HL-60 (cell line): ENCODE measurements at regions not wholly inside any gene's neighbourhood (a gene's known extent, or its start where the extent isn't known, plus 50 kb on each side); places are given as distances from the start of the nearest gene placed in this dataset.

Experiments used
- DNase-seq, 2 experiments: peaks; one replicate each; pipeline ENCODE4 v3.0.0-alpha.2; 2010 to 2020; ENCODE audit warnings: low read depth in 1 of 2, low spot score in 1 of 2
- H3K27ac ChIP-seq: fragments of 250-450 bp; sonication (Bioruptor Pico); replicated peaks from 2 replicates; pipeline ENCODE4 v1.5.1; 2020; ENCODE audit warnings: mild to moderate bottlenecking, moderate library complexity
- H3K27me3 ChIP-seq: fragments of 250-450 bp; sonication (Bioruptor Pico); 2 replicates; pipeline ENCODE4 v1.5.1; 2021; ENCODE audit warnings: mild to moderate bottlenecking, moderate library complexity; ENCODE audit not compliant: insufficient read depth, poor library complexity, severe bottlenecking
- H3K4me3 ChIP-seq: replicated peaks from 2 replicates; pipeline ENCODE4 v1.5.1; 2011; ENCODE audit warnings: mild to moderate bottlenecking, control low read depth, low read length; ENCODE audit not compliant: insufficient read depth
- GABPA ChIP-seq: IDR thresholded peaks from 2 replicates; pipeline ENCODE4 v1.6.1; 2012; ENCODE audit warnings: low read depth
- POLR2AphosphoS5 ChIP-seq: IDR thresholded peaks from 2 replicates; pipeline ENCODE4 v1.6.1; 2012; ENCODE audit warnings: low read depth
- SPI1 ChIP-seq: IDR thresholded peaks from 2 replicates; pipeline ENCODE4 v1.6.1; 2012; ENCODE audit warnings: low read depth, mild to moderate bottlenecking, borderline replicate concordance
- TF ChIP-seq, protein P1 (sequence below): IDR thresholded peaks from 2 replicates; pipeline ENCODE4 v1.6.1; 2012; ENCODE audit warnings: low read depth; ENCODE audit not compliant: insufficient replicate concordance
- TF ChIP-seq, protein P2 (sequence below): IDR thresholded peaks from one replicate; pipeline ENCODE4 v1.5.1; 2011; ENCODE audit warnings: low read length, control low read depth, inconsistent platforms; ENCODE audit not compliant: insufficient read depth

DNA sequence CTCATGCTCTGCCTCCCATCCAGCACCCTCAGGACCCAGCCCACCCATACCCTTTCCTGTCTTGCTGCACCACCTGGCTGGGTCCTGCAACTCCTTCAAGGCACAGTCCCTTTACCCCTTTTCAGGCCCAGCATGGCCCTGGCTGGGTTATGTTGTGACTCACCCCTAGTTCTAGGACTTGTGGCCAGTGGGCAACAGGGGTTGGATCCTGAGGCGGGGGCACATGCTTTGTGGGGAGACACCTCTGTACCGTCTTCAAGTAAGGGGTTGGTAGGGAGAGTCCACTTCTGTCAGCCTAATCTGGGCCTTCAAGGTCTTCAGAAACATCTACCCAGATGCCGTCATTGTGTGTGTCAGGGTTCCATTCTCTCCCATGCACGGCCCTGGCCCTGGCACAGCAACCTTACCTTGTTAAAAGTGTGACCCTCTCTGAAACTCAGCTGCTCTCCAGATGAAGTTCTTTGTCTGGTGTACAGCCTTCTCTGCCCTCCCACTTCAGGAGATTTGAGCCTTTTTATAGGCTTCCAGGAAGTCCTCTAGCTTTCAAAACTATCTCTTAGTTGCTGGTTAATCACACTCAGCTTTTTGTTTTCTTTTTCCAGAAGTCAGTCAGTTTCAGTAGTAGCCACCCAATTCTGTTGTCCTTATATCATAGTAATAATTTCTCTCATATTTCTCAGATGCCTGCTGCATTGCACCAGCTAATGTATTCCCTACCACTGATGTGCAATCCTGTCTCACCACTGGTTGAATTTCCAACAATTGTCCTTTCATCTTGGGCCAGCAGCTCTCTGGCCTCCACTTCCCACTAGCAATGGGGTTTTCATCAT is 107.3 kb downstream of the NRN1 start:
- TF ChIP-seq SPI1 (no peak), POLR2AphosphoS5 (no peak), GABPA (no peak)
- TF ChIP-seq, protein P1, sequence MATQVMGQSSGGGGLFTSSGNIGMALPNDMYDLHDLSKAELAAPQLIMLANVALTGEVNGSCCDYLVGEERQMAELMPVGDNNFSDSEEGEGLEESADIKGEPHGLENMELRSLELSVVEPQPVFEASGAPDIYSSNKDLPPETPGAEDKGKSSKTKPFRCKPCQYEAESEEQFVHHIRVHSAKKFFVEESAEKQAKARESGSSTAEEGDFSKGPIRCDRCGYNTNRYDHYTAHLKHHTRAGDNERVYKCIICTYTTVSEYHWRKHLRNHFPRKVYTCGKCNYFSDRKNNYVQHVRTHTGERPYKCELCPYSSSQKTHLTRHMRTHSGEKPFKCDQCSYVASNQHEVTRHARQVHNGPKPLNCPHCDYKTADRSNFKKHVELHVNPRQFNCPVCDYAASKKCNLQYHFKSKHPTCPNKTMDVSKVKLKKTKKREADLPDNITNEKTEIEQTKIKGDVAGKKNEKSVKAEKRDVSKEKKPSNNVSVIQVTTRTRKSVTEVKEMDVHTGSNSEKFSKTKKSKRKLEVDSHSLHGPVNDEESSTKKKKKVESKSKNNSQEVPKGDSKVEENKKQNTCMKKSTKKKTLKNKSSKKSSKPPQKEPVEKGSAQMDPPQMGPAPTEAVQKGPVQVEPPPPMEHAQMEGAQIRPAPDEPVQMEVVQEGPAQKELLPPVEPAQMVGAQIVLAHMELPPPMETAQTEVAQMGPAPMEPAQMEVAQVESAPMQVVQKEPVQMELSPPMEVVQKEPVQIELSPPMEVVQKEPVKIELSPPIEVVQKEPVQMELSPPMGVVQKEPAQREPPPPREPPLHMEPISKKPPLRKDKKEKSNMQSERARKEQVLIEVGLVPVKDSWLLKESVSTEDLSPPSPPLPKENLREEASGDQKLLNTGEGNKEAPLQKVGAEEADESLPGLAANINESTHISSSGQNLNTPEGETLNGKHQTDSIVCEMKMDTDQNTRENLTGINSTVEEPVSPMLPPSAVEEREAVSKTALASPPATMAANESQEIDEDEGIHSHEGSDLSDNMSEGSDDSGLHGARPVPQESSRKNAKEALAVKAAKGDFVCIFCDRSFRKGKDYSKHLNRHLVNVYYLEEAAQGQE = no peak
- TF ChIP-seq, protein P2, sequence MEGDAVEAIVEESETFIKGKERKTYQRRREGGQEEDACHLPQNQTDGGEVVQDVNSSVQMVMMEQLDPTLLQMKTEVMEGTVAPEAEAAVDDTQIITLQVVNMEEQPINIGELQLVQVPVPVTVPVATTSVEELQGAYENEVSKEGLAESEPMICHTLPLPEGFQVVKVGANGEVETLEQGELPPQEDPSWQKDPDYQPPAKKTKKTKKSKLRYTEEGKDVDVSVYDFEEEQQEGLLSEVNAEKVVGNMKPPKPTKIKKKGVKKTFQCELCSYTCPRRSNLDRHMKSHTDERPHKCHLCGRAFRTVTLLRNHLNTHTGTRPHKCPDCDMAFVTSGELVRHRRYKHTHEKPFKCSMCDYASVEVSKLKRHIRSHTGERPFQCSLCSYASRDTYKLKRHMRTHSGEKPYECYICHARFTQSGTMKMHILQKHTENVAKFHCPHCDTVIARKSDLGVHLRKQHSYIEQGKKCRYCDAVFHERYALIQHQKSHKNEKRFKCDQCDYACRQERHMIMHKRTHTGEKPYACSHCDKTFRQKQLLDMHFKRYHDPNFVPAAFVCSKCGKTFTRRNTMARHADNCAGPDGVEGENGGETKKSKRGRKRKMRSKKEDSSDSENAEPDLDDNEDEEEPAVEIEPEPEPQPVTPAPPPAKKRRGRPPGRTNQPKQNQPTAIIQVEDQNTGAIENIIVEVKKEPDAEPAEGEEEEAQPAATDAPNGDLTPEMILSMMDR = no peak
- no peak overlapping the region for H3K27ac ChIP-seq
- H3K27me3 ChIP-seq = no peaks in the 10 kb centered on the region
- no peak overlapping the region for H3K4me3 ChIP-seq
- no peak for DNase-seq

DNA sequence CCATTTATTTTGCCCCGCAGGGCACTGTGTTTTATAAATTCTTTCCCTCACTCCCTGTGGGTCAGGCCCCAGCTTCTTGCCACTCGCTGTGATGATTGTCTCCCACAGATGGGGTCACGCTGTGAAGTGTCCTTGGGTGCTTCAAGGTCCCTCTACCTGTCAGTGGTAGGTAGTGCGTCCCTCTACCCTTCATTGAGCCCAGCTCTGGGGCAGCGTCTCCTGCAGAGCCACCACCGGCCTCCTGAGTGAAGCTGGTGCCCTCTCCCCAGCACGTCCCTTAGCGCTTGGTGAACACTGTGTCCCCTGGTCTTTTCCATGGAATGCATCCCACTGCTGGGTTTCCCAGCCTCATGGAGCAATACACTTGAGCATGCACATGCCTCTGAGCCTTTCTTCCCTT is 108.2 kb downstream of the NRN1 start:
- TF ChIP-seq, protein P2 = no peak
- TF ChIP-seq, protein P1 = no peak
- TF ChIP-seq GABPA = no peak
- TF ChIP-seq SPI1 = no peak
- no peak for TF ChIP-seq POLR2AphosphoS5
- no peak overlapping the region for H3K27ac ChIP-seq
- H3K4me3 ChIP-seq = no peak overlapping the region
- H3K27me3 ChIP-seq = no peaks in the 10 kb centered on the region
- DNase-seq = no peak

DNA sequence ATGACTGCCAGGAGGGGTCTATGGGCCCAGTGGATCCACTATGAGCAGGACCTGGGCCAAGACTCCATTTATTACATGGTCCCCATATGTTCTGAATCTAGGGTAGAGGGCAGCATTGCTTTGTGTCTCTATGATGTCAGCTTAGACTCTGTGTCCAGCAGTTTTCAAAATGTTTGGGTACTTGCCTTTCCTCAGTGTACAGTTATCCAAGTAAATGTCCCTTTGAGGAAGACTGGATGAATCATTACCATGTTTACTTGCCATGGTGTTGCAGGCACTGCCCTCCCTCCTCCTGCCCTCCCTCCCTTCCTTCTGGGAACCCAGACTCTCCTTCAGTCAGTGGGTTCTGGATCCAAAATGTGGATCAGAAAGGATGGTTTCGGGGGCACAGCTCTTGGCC is 108.6 kb downstream of the NRN1 start:
- Histone ChIP-seq H3K27me3 (no peaks in the 10 kb centered on the region), H3K4me3 (no peak overlapping the region), H3K27ac (no peak overlapping the region)
- TF ChIP-seq, protein P2 = no peak
- DNase-seq = no peak
